Prostate gland (tissue), 2 donors: ENCODE measurements at regions not wholly inside any gene's neighbourhood (a gene's known extent, or its start where the extent isn't known, plus 50 kb on each side); places are given as distances from the start of the nearest gene placed in this dataset.

ENCODE experiments used
- POLR2A ChIP-seq: fragments of 450-650 bp; IDR thresholded peaks from one replicate; pipeline ENCODE4 v1.6.1; 2016; ENCODE audit warnings: antibody characterized with exemption, mild to moderate bottlenecking
- TF ChIP-seq, protein P1 (sequence below), 4 experiments: fragments of 200-600 bp in 2 of 4; fragments of 450-650 bp in 2 of 4; sonication (generic) in 2 of 4; IDR thresholded peaks; 1 replicate in 3 of 4; 2 replicates in 1 of 4; pipeline ENCODE4 v1.5.1; 2016 to 2019; ENCODE audit warnings: antibody characterized with exemption in 4 of 4, mild to moderate bottlenecking in 2 of 4, moderate library complexity in 2 of 4

DNA sequence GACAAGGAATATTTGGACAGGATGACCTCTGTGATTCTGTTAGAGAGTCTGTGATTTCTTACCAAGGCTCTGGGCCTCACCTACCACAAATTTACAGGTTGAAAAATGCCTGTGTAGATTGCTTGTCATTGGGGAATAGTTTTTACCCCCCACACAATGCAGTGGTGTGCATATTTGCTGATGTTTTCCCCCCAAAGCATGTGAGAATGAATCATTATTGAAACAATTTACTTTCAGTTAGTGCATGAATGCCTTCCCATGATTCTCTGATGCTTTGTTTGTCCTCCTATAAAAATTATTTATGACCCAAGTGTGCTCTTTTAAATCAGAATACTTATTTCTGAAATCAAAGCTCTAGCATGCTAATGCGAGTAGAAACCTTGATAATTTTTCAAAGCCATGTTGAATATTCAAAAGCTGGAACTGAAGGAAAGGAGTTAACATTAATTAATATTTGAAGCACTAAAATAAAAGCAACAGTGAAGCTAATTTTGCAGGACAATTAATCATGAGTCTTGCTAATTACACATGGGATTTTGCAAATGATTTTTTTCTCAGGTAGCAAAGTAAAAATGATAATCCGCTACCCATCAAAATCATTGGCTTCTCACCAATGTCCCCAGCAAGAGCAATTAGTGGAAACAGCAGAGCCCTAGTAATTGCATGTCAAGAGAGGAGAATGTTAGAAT, 361.2 kb upstream of the HNRNPA3 start:
- TF ChIP-seq, protein P1, sequence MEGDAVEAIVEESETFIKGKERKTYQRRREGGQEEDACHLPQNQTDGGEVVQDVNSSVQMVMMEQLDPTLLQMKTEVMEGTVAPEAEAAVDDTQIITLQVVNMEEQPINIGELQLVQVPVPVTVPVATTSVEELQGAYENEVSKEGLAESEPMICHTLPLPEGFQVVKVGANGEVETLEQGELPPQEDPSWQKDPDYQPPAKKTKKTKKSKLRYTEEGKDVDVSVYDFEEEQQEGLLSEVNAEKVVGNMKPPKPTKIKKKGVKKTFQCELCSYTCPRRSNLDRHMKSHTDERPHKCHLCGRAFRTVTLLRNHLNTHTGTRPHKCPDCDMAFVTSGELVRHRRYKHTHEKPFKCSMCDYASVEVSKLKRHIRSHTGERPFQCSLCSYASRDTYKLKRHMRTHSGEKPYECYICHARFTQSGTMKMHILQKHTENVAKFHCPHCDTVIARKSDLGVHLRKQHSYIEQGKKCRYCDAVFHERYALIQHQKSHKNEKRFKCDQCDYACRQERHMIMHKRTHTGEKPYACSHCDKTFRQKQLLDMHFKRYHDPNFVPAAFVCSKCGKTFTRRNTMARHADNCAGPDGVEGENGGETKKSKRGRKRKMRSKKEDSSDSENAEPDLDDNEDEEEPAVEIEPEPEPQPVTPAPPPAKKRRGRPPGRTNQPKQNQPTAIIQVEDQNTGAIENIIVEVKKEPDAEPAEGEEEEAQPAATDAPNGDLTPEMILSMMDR (IDR thresholded peaks at IDR 0.05): no peak
- TF ChIP-seq POLR2A: no peak
